ENCODE measurements at regions not wholly inside any gene's neighbourhood (a gene's known extent, or its start where the extent isn't known, plus 50 kb on each side); places are given as distances from the start of the nearest gene placed in this dataset.
A peak's percentile ranks its signal among the peaks of the same experiment; 100 is the strongest.

GRCh38 chr9:109967651-109968642, 187.9 kb downstream of the PALM2AKAP2 start:
- BruUV-seq (replicated peaks) = no TSS peak
- H3K9ac ChIP-seq (replicated peaks; ENCODE audit: extremely low read depth, insufficient read depth, low read length) = peak overlapping the region; percentile 15
- dilution Hi-C loops (cut with MboI; ENCODE audit: extremely low pct_ligation_motif_present, low sequenced_read_pairs) = no loop called here
- intact Hi-C loops (cut with micrococcal nuclease) = loop anchor here (2.0 kb wide), 2 partner anchors 91 to 185 kb away; no protein-coding TSS in a partner anchor
- peak; percentile 76 for FAIRE-seq
- H3K36me3 ChIP-seq (ENCODE audit: control insufficient read depth in 2 of 2, extremely low read depth in 1 of 2, insufficient read depth in 2 of 2, low read length in 2 of 2) = no peaks in the 10 kb centered on the region
- ChIA-PET POLR2A (no interaction called here), CTCF (interaction anchor here (1.0 to 3.9 kb wide), 10 partner anchors 11 to 89 kb away, joined by 3 to 15 read pairs (median 5); no protein-coding TSS in a partner anchor)
- no peaks in the 10 kb centered on the region for H3K9me1 ChIP-seq (replicated peaks; ENCODE audit: control insufficient read depth, extremely low read depth, insufficient read depth, low read length)
- H3K27me3 ChIP-seq (ENCODE audit: control insufficient read depth in 2 of 2, insufficient read depth in 2 of 2, low read length in 2 of 2) = no peaks in the 10 kb centered on the region
- no peaks in the 10 kb centered on the region for H4K20me1 ChIP-seq (replicated peaks; ENCODE audit: control insufficient read depth, extremely low read depth, insufficient read depth, low read length)
- H3K9me3 ChIP-seq (replicated peaks; ENCODE audit: control insufficient read depth, insufficient read depth, low read length) = no peaks in the 10 kb centered on the region
- H3K4me2 ChIP-seq (ENCODE audit: insufficient read depth, low read length) = peak overlapping the region; percentile 6
- H3K79me2 ChIP-seq (ENCODE audit: control insufficient read depth, insufficient read depth, low read length) = no peaks in the 10 kb centered on the region
- H2AFZ ChIP-seq (ENCODE audit: low read depth, low read length) = peak overlapping the region; percentile 66
- no peak for TF ChIP-seq MYC (IDR thresholded peaks at IDR 0.05; ENCODE audit: low read depth, low read length)
- no peak for TF ChIP-seq POLR2A (IDR thresholded peaks at IDR 0.05; ENCODE audit: low read depth, low read length)
- TF ChIP-seq JUN (IDR thresholded peaks at IDR 0.05; ENCODE audit: borderline replicate concordance, insufficient read depth, insufficient read length, low read depth) = no peak
- TF ChIP-seq MAX (IDR thresholded peaks at IDR 0.05; ENCODE audit: insufficient read depth, insufficient read length) = no peak
- no peak for TF ChIP-seq FOS (IDR thresholded peaks at IDR 0.05; ENCODE audit: borderline replicate concordance, insufficient read depth, low read length)
- no peak for TF ChIP-seq EZH2 (IDR thresholded peaks at IDR 0.05; ENCODE audit: borderline replicate concordance, low read depth, low read length, severe bottlenecking)
- TF ChIP-seq POLR2AphosphoS5 (IDR thresholded peaks at IDR 0.05; ENCODE audit: insufficient read depth, low read depth, low read length) = no peak
- no peak for TF ChIP-seq CTCF (IDR thresholded peaks at IDR 0.05; ENCODE audit: extremely low read depth in 1 of 2, insufficient read depth in 1 of 2, low read depth in 1 of 2, low read length in 2 of 2)
- TF ChIP-seq GATA2 (IDR thresholded peaks at IDR 0.05; ENCODE audit: insufficient read depth, insufficient read length, low read depth, low read length) = no peak
- peaks cover 27% of the 10 kb centered on the region for H3K4me1 ChIP-seq (ENCODE audit: control insufficient read depth, extremely low read depth, insufficient read depth, low read length)
- H3K27ac ChIP-seq (ENCODE audit: insufficient read depth, low read depth, low read length) = peak overlapping the region; percentile 91
- peak; percentile 75 for DNase-seq (ENCODE audit: low read depth, low spot score)
- H3K4me3 ChIP-seq (replicated peaks in 1 of 3; ENCODE audit: insufficient read depth in 1 of 3, low read depth in 1 of 3, low read length in 3 of 3) = no peak overlapping the region

Data from endothelial cell of umbilical vein (primary cell).